BJ (cell line): ENCODE measurements at regions not wholly inside any gene's neighbourhood (a gene's known extent, or its start where the extent isn't known, plus 50 kb on each side); places are given as distances from the start of the nearest gene placed in this dataset.

ENCODE experiments used
- CTCF ChIA-PET: fragments of 350-600 bp; formaldehyde crosslinking; extraction: SDS; loops from one replicate; lab custom pipeline; 2021; ENCODE audit warnings: antibody characterized with exemption, inconsistent platforms; lab: Yijun Ruan, JAX
- POLR2A ChIA-PET: fragments of 300-600 bp; sonication (Branson Sonifier 250); formaldehyde crosslinking; extraction: SDS; loops from one replicate; lab custom pipeline; 2021; ENCODE audit warnings: antibody characterized with exemption; lab: Charles Lee
- DNase-seq: peaks from one replicate; pipeline ENCODE4 v3.0.0-alpha.2; 2011; ENCODE audit warnings: low read depth
- H3K27me3 ChIP-seq: 2 replicates; pipeline ENCODE4 v1.6.0; 2011; ENCODE audit warnings: low read length; ENCODE audit not compliant: control insufficient read depth, insufficient read depth
- H3K36me3 ChIP-seq: 2 replicates; pipeline ENCODE4 v1.5.1; 2011; ENCODE audit warnings: low read length; ENCODE audit not compliant: control insufficient read depth, insufficient read depth
- H3K4me3 ChIP-seq: 2 replicates; pipeline ENCODE4 v1.5.1; 2011; ENCODE audit warnings: low read depth, mild to moderate bottlenecking, control low read depth, low read length
- TF ChIP-seq, protein P1 (sequence below): IDR thresholded peaks from 2 replicates; pipeline ENCODE4 v1.5.1; 2011; ENCODE audit warnings: low read depth, mild to moderate bottlenecking, control low read depth, inconsistent platforms, low read length, moderate library complexity; ENCODE audit not compliant: insufficient read depth

DNA sequence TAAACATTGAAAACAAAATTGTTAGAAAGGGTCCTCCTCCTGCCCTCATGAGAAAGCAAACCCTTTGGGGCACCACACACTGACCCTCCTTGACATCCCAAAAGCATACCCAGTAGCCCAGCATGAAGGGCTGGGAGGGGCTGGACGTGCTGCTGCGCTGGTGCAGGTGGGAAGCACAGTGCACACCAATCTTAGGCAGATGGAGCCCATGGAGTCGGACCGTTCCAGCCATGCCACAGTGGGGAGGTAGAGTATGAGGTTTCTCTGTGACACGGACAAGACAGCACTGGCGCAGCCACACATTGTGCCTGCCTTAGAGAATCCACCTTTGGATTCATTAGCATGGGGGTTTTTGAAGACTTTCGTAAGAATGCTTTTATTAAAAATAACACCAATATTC, 544.2 kb upstream of the FRG1 start:
- no peak for DNase-seq

DNA sequence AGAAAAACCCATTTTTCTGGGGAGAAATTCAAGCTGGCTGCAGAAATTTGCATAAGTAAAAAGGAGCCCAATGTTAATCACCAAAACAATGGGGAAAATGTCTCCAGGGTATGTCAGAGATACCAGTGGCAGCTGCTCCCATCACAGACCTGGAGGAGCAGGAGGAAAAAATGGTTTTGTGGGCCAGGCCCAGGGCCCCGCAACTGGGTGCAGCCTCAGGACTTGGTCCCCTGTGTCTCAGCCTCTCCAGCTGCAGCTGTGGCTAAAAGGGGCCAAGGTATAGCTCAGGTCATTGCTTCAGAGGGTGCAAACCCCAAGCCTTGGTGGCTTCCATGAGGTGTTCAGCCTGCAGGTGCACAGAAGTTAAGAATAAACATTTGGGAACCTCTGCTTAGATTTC, 536.4 kb upstream of the FRG1 start:
- Histone ChIP-seq H3K27me3 (no peaks in the 10 kb centered on the region), H3K4me3 (no peak overlapping the region), H3K36me3 (no peaks in the 10 kb centered on the region)
- ChIA-PET CTCF (no interaction called here), POLR2A (no interaction called here)
- TF ChIP-seq, protein P1, sequence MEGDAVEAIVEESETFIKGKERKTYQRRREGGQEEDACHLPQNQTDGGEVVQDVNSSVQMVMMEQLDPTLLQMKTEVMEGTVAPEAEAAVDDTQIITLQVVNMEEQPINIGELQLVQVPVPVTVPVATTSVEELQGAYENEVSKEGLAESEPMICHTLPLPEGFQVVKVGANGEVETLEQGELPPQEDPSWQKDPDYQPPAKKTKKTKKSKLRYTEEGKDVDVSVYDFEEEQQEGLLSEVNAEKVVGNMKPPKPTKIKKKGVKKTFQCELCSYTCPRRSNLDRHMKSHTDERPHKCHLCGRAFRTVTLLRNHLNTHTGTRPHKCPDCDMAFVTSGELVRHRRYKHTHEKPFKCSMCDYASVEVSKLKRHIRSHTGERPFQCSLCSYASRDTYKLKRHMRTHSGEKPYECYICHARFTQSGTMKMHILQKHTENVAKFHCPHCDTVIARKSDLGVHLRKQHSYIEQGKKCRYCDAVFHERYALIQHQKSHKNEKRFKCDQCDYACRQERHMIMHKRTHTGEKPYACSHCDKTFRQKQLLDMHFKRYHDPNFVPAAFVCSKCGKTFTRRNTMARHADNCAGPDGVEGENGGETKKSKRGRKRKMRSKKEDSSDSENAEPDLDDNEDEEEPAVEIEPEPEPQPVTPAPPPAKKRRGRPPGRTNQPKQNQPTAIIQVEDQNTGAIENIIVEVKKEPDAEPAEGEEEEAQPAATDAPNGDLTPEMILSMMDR, result no peak
- DNase-seq, result no peak

More for the DNA sequence above, 544.2 kb upstream of the FRG1 start:
- no peak overlapping the region for H3K4me3 ChIP-seq
- ChIA-PET POLR2A (no interaction called here), CTCF (no interaction called here)
- H3K27me3 ChIP-seq, result no peaks in the 10 kb centered on the region
- H3K36me3 ChIP-seq, result no peaks in the 10 kb centered on the region
- TF ChIP-seq, protein P1, result no peak

DNA sequence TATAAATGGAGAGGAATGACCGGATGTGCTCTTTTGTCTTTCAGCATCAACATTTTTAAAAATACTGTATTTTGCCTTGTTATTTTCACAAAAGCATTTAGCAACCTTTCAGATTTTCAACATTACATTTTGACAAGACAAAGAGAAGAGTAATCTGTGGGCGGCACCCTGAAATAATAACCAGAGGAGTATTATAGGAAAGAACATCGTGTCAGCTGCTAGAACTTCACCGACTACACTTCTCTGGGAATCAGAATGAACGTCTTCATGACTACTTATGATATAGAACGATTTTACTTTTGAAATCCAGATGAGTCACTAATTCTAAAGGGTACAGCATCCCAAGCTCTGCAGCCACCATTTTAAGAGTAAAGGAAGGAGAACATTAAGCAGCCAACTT, 531.5 kb upstream of the FRG1 start:
- no peaks in the 10 kb centered on the region for H3K27me3 ChIP-seq
- DNase-seq, result no peak
- TF ChIP-seq, protein P1, result no peak
- H3K4me3 ChIP-seq, result no peak overlapping the region
- ChIA-PET POLR2A (no interaction called here), CTCF (no interaction called here)
- no peaks in the 10 kb centered on the region for H3K36me3 ChIP-seq

DNA sequence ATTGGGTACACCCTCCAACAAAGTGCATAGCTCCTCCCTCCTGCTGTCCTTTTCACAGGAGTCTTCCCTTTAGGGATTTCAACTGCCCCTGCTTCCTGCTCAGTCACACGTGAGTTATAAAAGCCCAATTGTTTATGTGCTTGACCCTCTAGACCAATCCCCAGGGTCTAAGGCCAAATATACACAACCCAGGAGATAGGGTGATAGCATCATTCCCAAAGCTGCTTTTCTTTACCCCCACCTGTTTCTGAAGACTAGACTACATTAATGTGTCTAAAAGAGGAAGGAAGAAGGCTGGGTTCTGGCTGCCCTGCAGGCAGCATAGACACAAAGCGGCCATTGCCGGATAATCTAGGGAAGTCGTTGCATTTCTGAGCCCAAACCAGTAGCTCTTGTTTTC, 526.7 kb upstream of the FRG1 start:
- TF ChIP-seq, protein P1, result no peak
- H3K36me3 ChIP-seq, result no peaks in the 10 kb centered on the region
- H3K4me3 ChIP-seq, result no peak overlapping the region
- H3K27me3 ChIP-seq, result no peaks in the 10 kb centered on the region
- ChIA-PET POLR2A (no interaction called here), CTCF (no interaction called here)
- no peak for DNase-seq

DNA sequence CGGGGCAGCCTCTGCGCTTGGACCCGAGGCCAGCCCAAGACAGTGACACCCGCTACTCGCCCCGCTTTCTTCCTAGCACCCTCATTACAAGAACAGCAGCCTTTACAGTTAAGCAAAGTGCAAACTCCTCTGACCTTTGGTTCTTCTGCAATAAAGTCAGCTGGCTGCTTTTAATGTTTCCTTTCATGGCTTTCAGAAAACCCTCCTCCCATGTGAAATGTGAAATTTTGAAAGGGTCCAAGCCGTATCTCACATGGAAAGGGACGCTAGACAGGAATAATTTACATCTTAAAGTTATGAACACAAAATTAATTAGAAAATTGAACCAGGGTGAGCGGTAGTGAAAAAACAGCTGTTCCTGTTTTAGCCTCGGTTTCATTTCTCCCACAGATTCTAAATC, 520.1 kb upstream of the FRG1 start:
- no peak overlapping the region for H3K4me3 ChIP-seq
- CTCF ChIA-PET, result interaction anchor here (1.0 kb wide), 1 partner anchor 26 kb away, joined by 3 read pairs; no protein-coding TSS in a partner anchor
- TF ChIP-seq, protein P1, result no peak
- no peaks in the 10 kb centered on the region for H3K27me3 ChIP-seq
- POLR2A ChIA-PET, result no interaction called here
- no peaks in the 10 kb centered on the region for H3K36me3 ChIP-seq
- no peak for DNase-seq
